ENCODE measurements at regions not wholly inside any gene's neighbourhood (a gene's known extent, or its start where the extent isn't known, plus 50 kb on each side); places are given as distances from the start of the nearest gene placed in this dataset.

DNA sequence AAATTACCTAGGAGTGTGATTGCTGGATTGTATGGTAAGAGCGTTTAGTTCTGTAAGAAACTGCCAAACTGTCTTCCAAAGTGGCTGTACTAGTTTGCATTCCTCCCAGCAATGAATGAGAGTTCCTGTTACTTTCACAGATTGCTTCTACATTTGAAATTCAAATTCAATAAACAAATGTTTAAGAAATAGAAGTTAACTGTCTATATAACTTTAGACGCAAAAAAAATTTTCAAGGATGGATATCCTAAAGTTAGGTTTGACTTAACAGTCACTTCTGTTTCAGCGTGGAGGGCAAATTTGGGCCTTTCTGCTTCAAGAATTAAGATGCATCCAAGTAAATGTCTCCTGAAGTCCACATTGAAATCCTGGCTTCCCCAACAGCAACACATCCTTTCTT lies 445.6 kb downstream of the TAF11L14 start (continued):
- TF ChIP-seq ZNF561 (tag by site-specific recombination; IDR thresholded peaks at IDR 0.05; ENCODE audit: borderline replicate concordance) (no peak), ZSCAN16 (tag by site-specific recombination; IDR thresholded peaks at IDR 0.05) (no peak), ZNF830 (tag by site-specific recombination; IDR thresholded peaks at IDR 0.05; ENCODE audit: low read depth) (no peak), ZNF362 (tag by site-specific recombination; IDR thresholded peaks at IDR 0.05) (no peak), YY2 (tag by site-specific recombination; IDR thresholded peaks at IDR 0.05) (no peak), ZNF24 (tag by site-specific recombination; IDR thresholded peaks at IDR 0.05) (no peak), ZNF350 (tag by site-specific recombination; IDR thresholded peaks at IDR 0.05) (no peak)

DNA sequence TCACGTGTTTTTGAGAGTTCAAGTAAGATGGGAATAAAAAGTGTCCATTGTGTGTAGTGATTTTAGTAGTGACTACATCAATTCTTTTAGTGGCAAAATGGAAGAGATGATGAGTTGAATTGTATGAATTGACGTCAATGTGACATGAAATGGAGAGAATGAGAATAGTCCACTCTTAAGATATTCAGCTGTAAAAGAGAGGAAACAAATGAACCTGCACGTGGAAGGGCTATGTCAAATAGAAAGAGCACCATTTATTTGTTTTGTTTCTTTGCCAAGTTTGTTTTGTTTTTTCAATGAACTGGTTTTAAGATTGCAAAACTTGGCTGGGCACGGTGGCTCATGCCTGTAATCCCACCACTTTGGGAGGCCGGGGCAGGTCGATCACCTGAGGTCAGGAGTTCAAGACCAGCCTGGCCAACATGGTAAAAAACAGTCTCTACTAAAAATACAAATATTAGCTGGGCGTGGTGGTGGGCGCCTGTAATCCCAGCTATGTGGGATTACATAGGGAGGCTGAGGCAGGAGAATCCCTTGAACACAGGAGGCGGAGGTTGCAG lies 453.8 kb downstream of the TAF11L14 start:
- Histone ChIP-seq H3K36me3 (ENCODE audit: control insufficient read depth in 2 of 2, insufficient read depth in 1 of 2, low read length in 2 of 2) (no peaks in the 10 kb centered on the region), H3K4me1 (ENCODE audit: control insufficient read depth, insufficient read depth, low read length) (no peaks in the 10 kb centered on the region), H3K27ac (ENCODE audit: extremely low read depth, low read depth, low read length) (no peak overlapping the region), H3K4me3 (ENCODE audit: low read depth, low read length) (no peak overlapping the region), H3K9me3 (ENCODE audit: control insufficient read depth, insufficient read depth, low read depth, low read length) (no peaks in the 10 kb centered on the region)
- ChIA-PET POLR2A (no interaction called here), CTCF (no interaction called here)
- no peak for TF ChIP-seq ZNF366 (tag by site-specific recombination; conservative IDR thresholded peaks at IDR 0.05)
- no peak for TF ChIP-seq MEIS1 (CRISPR knock-in tag; IDR thresholded peaks at IDR 0.05; ENCODE audit: borderline replicate concordance)
- TF ChIP-seq ZFP69B (tag by site-specific recombination; IDR thresholded peaks at IDR 0.05): no peak
- TF ChIP-seq ZNF792 (tag by site-specific recombination; IDR thresholded peaks at IDR 0.05): no peak
- TF ChIP-seq RBAK (tag by site-specific recombination; IDR thresholded peaks at IDR 0.05): no peak
- no peak for TF ChIP-seq ZNF521 (tag by site-specific recombination; IDR thresholded peaks at IDR 0.05)
- TF ChIP-seq PATZ1 (tag by site-specific recombination; IDR thresholded peaks at IDR 0.05): no peak
- no peak for TF ChIP-seq ZNF624 (tag by site-specific recombination; IDR thresholded peaks at IDR 0.05)
- TF ChIP-seq, protein P1, sequence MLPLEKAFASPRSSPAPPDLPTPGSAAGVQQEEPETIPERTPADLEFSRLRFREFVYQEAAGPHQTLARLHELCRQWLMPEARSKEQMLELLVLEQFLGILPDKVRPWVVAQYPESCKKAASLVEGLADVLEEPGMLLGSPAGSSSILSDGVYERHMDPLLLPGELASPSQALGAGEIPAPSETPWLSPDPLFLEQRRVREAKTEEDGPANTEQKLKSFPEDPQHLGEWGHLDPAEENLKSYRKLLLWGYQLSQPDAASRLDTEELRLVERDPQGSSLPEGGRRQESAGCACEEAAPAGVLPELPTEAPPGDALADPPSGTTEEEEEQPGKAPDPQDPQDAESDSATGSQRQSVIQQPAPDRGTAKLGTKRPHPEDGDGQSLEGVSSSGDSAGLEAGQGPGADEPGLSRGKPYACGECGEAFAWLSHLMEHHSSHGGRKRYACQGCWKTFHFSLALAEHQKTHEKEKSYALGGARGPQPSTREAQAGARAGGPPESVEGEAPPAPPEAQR (tag by site-specific recombination; IDR thresholded peaks at IDR 0.05): no peak

GRCh38 chr5:18090177-18090576 lies 455.9 kb downstream of the TAF11L14 start:
- POLR2A ChIA-PET: no interaction called here
- Histone ChIP-seq H3K27ac (ENCODE audit: extremely low read depth, low read depth, low read length) (no peak overlapping the region), H3K9me3 (ENCODE audit: control insufficient read depth, insufficient read depth, low read depth, low read length) (no peaks in the 10 kb centered on the region; the same call in 1 of the 2 replicates), H3K4me3 (ENCODE audit: low read depth, low read length) (no peak overlapping the region), H3K36me3 (ENCODE audit: control insufficient read depth in 2 of 2, insufficient read depth in 1 of 2, low read length in 2 of 2) (no peaks in the 10 kb centered on the region), H3K4me1 (ENCODE audit: control insufficient read depth, insufficient read depth, low read length) (no peaks in the 10 kb centered on the region)
- CTCF ChIA-PET: no interaction called here
- TF ChIP-seq ZNF48 (tag by site-specific recombination; IDR thresholded peaks at IDR 0.05): no peak
- no peak for TF ChIP-seq ZNF18 (tag by site-specific recombination; IDR thresholded peaks at IDR 0.05)
- TF ChIP-seq HOXC10 (CRISPR knock-in tag; IDR thresholded peaks at IDR 0.05): no peak
- no peak for TF ChIP-seq ZFP41 (tag by site-specific recombination; IDR thresholded peaks at IDR 0.05; ENCODE audit: borderline replicate concordance)
- TF ChIP-seq GLIS1 (tag by site-specific recombination; IDR thresholded peaks at IDR 0.05): no peak
- no peak for TF ChIP-seq ZNF791 (tag by site-specific recombination; IDR thresholded peaks at IDR 0.05)
- TF ChIP-seq ZNF350 (tag by site-specific recombination; IDR thresholded peaks at IDR 0.05): no peak
- no peak for TF ChIP-seq ZFP37 (tag by site-specific recombination; IDR thresholded peaks at IDR 0.05)
- TF ChIP-seq ZNF677 (tag by site-specific recombination; IDR thresholded peaks at IDR 0.05): no peak
- no peak for TF ChIP-seq ZNF623 (tag by site-specific recombination; IDR thresholded peaks at IDR 0.05)
- TF ChIP-seq PRDM4 (tag by site-specific recombination; IDR thresholded peaks at IDR 0.05): no peak

Data from HEK293 (cell line).